H1 (cell line): ENCODE measurements at regions not wholly inside any gene's neighbourhood (a gene's known extent, or its start where the extent isn't known, plus 50 kb on each side); places are given as distances from the start of the nearest gene placed in this dataset.

Experiments used
- CEBPB ChIP-seq: IDR thresholded peaks from 2 replicates; pipeline ENCODE4 v1.6.1; 2012; ENCODE audit warnings: low read depth, low read length
- CTCF ChIP-seq, 3 experiments: IDR thresholded peaks; 1 replicate in 2 of 3; 2 replicates in 1 of 3; pipeline versions ENCODE4 v1.5.1 to v1.6.1; 2011; ENCODE audit warnings: low read length in 3 of 3, mild to moderate bottlenecking in 3 of 3, inconsistent platforms in 2 of 3, low read depth in 1 of 3, moderate library complexity in 1 of 3; ENCODE audit not compliant: insufficient read depth in 1 of 3; ENCODE audit errors: control extremely low read depth in 1 of 3
- EZH2 ChIP-seq: fragments of 200-600 bp; sonication (generic); IDR thresholded peaks from 2 replicates; pipeline ENCODE4 v1.7.1; 2012; ENCODE audit warnings: low read depth, mild to moderate bottlenecking, moderate library complexity, low read length, inconsistent platforms; ENCODE audit not compliant: severe bottlenecking
- GABPA ChIP-seq: IDR thresholded peaks from 2 replicates; pipeline ENCODE4 v1.6.1; 2011; ENCODE audit warnings: mild to moderate bottlenecking, low read length, moderate library complexity, borderline replicate concordance; ENCODE audit not compliant: insufficient read depth
- HDAC2 ChIP-seq, 2 experiments: fragments of 300-600 bp in 1 of 2; sonication (generic) in 1 of 2; IDR thresholded peaks; 2 replicates each; pipeline ENCODE4 v1.6.1; 2011 to 2012; ENCODE audit warnings: low read depth in 2 of 2, low read length in 2 of 2, mild to moderate bottlenecking in 2 of 2, moderate library complexity in 2 of 2, borderline replicate concordance in 1 of 2, inconsistent platforms in 1 of 2
- JUND ChIP-seq: IDR thresholded peaks from 2 replicates; pipeline ENCODE4 v1.6.1; 2011; ENCODE audit warnings: mild to moderate bottlenecking, improper control_type of control experiment, low read length
- MAX ChIP-seq: IDR thresholded peaks from 2 replicates; pipeline ENCODE4 v1.6.1; 2012; ENCODE audit warnings: inconsistent platforms
- POLR2A ChIP-seq, 2 experiments: IDR thresholded peaks; 1 replicate in 1 of 2; 2 replicates in 1 of 2; pipeline ENCODE4 v1.6.1; 2011; ENCODE audit warnings: low read depth in 2 of 2, low read length in 2 of 2, mild to moderate bottlenecking in 2 of 2; ENCODE audit errors: control extremely low read depth in 1 of 2
- POLR2AphosphoS5 ChIP-seq: IDR thresholded peaks from 2 replicates; pipeline ENCODE4 v1.6.1; 2011; ENCODE audit warnings: low read depth, low read length
- RAD21 ChIP-seq, 2 experiments: IDR thresholded peaks in 1 of 2; conservative IDR thresholded peaks in 1 of 2; 2 replicates each; pipeline ENCODE4 v1.6.1; 2011; ENCODE audit warnings: low read depth in 2 of 2, low read length in 2 of 2, improper control_type of control experiment in 1 of 2, inconsistent platforms in 1 of 2, mild to moderate bottlenecking in 1 of 2, moderate library complexity in 1 of 2
- SIN3A ChIP-seq, 2 experiments: IDR thresholded peaks in 1 of 2; conservative IDR thresholded peaks in 1 of 2; 2 replicates each; pipeline ENCODE4 v1.6.1; 2011 to 2012; ENCODE audit warnings: low read length in 2 of 2, improper control_type of control experiment in 1 of 2, low read depth in 1 of 2, mild to moderate bottlenecking in 1 of 2
- TCF12 ChIP-seq: IDR thresholded peaks from 2 replicates; pipeline ENCODE4 v1.6.1; 2011; ENCODE audit warnings: low read depth, mild to moderate bottlenecking, low read length
- TF ChIP-seq, protein P1 (sequence below): IDR thresholded peaks from 2 replicates; pipeline ENCODE4 v1.6.1; 2011; ENCODE audit warnings: low read length, improper control_type of control experiment

GRCh38 chr4:55277011-55277410, 69.0 kb upstream of the SRD5A3 start:
- no peak for TF ChIP-seq CTCF (IDR thresholded peaks at IDR 0.05; ENCODE audit: control extremely low read depth in 1 of 3, insufficient read depth in 1 of 3, low read depth in 1 of 3, low read length in 3 of 3)
- TF ChIP-seq POLR2A (IDR thresholded peaks at IDR 0.05; ENCODE audit: control extremely low read depth in 1 of 2, low read depth in 2 of 2, low read length in 2 of 2): no peak
- no peak for TF ChIP-seq EZH2
- TF ChIP-seq SIN3A (conservative IDR thresholded peaks at IDR 0.05 in 1 of 2, IDR thresholded peaks at IDR 0.05 in 1 of 2; ENCODE audit: low read depth in 1 of 2, low read length in 2 of 2): no peak
- no peak for TF ChIP-seq CEBPB
- TF ChIP-seq GABPA: no peak
- no peak for TF ChIP-seq POLR2AphosphoS5
- TF ChIP-seq HDAC2 (IDR thresholded peaks at IDR 0.05; ENCODE audit: borderline replicate concordance in 1 of 2, low read depth in 2 of 2, low read length in 2 of 2): no peak
- TF ChIP-seq, protein P1, sequence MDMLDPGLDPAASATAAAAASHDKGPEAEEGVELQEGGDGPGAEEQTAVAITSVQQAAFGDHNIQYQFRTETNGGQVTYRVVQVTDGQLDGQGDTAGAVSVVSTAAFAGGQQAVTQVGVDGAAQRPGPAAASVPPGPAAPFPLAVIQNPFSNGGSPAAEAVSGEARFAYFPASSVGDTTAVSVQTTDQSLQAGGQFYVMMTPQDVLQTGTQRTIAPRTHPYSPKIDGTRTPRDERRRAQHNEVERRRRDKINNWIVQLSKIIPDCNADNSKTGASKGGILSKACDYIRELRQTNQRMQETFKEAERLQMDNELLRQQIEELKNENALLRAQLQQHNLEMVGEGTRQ: no peak
- no peak for TF ChIP-seq JUND
- no peak for TF ChIP-seq RAD21 (IDR thresholded peaks at IDR 0.05 in 1 of 2, conservative IDR thresholded peaks at IDR 0.05 in 1 of 2; ENCODE audit: low read depth in 2 of 2, low read length in 2 of 2)
- no peak for TF ChIP-seq MAX
- TF ChIP-seq TCF12: no peak
